ENCODE measurements at regions not wholly inside any gene's neighbourhood (a gene's known extent, or its start where the extent isn't known, plus 50 kb on each side); places are given as distances from the start of the nearest gene placed in this dataset.

DNA sequence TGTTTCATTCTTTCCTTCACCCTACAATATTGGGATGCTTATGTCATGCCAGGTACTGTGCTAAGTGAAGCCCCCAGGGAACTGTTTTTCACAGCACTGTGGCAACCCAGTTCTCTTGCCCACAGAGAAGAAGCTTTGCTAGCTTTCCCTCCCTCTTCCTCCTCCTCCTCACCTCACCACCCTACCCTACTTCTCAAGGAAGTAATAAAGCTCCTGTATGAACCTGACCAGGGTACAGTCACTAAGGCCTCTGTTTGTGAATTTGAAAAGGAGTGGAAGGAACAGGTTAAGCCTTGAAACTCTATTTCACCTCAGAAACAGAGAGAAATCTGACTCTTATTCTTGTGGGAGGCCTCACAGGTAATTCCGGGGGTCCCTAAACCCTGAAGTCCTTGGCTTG is 219.4 kb upstream of the RADX start:
- H3K9ac ChIP-seq (ENCODE audit: insufficient read depth, low read length): no peak overlapping the region
- no peaks in the 10 kb centered on the region for H3K27me3 ChIP-seq (ENCODE audit: control insufficient read depth, insufficient read depth, low read length)
- no peak overlapping the region for H3K4me2 ChIP-seq (ENCODE audit: extremely low read depth, insufficient read depth, low read length)
- DNase-seq (ENCODE audit: low read depth in 2 of 2): no peak
- no peaks in the 10 kb centered on the region for H3K9me3 ChIP-seq (ENCODE audit: control insufficient read depth, insufficient read depth, low read depth, low read length)
- no peak overlapping the region for H3K27ac ChIP-seq (ENCODE audit: insufficient read depth, low read length)
- no peaks in the 10 kb centered on the region for H3K4me1 ChIP-seq (ENCODE audit: control insufficient read depth, extremely low read depth, insufficient read depth, low read length)
- H4K20me1 ChIP-seq (ENCODE audit: control insufficient read depth, extremely low read depth, insufficient read depth, low read length): no peaks in the 10 kb centered on the region
- no peaks in the 10 kb centered on the region for H3K36me3 ChIP-seq (ENCODE audit: control insufficient read depth, insufficient read depth, low read length)
- H3K79me2 ChIP-seq (ENCODE audit: control insufficient read depth, insufficient read depth, low read length): no peaks in the 10 kb centered on the region
- TF ChIP-seq, protein P1, sequence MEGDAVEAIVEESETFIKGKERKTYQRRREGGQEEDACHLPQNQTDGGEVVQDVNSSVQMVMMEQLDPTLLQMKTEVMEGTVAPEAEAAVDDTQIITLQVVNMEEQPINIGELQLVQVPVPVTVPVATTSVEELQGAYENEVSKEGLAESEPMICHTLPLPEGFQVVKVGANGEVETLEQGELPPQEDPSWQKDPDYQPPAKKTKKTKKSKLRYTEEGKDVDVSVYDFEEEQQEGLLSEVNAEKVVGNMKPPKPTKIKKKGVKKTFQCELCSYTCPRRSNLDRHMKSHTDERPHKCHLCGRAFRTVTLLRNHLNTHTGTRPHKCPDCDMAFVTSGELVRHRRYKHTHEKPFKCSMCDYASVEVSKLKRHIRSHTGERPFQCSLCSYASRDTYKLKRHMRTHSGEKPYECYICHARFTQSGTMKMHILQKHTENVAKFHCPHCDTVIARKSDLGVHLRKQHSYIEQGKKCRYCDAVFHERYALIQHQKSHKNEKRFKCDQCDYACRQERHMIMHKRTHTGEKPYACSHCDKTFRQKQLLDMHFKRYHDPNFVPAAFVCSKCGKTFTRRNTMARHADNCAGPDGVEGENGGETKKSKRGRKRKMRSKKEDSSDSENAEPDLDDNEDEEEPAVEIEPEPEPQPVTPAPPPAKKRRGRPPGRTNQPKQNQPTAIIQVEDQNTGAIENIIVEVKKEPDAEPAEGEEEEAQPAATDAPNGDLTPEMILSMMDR (conservative IDR thresholded peaks at IDR 0.05 in 1 of 2, IDR thresholded peaks at IDR 0.05 in 1 of 2; ENCODE audit: low read depth in 1 of 2, low read length in 2 of 2): no peak
- no peak for TF ChIP-seq EZH2 (IDR thresholded peaks at IDR 0.05; ENCODE audit: low read length, missing control alignments)
- H2AFZ ChIP-seq (ENCODE audit: low read length): no peak overlapping the region
- no peak overlapping the region for H3K4me3 ChIP-seq (replicated peaks in 1 of 4; ENCODE audit: control extremely low read depth in 1 of 4, insufficient read depth in 1 of 4, low read depth in 3 of 4, low read length in 4 of 4)

DNA sequence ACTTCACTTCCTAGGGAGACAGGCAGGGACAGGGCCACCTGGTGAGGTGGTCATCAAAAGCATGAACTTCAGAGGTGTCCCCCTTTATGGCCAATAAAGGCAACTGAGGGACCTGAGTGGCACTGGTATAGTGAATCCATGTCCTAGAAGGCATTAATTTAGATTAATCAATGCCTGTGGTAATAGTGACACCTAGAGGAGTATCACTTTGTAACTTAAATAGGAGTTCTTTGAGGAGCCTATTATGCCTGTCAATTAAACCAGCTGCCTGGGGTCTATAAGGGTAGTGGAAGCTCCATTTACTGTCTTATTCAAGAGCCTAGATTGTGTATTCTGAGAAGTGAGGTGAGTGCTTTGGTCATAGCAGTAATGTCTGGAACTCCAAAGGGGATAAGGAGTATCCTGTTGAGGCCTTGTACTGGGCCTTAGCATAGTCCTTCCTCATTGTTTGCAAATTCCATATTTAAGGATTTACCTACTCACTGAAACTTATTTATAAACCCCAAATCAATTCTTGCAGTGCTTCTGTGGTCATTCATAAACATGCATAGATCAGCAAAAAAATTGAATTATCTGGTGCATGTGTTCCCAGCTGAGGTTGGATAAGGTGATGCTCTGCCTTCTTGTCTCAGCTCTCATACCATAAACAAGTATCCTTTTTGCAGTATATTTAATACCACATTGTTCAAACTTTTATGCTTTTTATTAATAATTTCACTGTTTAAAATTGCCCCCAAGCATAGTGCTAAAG is 213.8 kb upstream of the RADX start:
- H2AFZ ChIP-seq (ENCODE audit: low read length): no peak overlapping the region
- H3K36me3 ChIP-seq (ENCODE audit: control insufficient read depth, insufficient read depth, low read length): no peaks in the 10 kb centered on the region
- no peaks in the 10 kb centered on the region for H3K9me3 ChIP-seq (ENCODE audit: control insufficient read depth, insufficient read depth, low read depth, low read length)
- no peaks in the 10 kb centered on the region for H3K27me3 ChIP-seq (ENCODE audit: control insufficient read depth, insufficient read depth, low read length)
- H3K27ac ChIP-seq (ENCODE audit: insufficient read depth, low read length): no peak overlapping the region
- H3K4me3 ChIP-seq (replicated peaks in 1 of 4; ENCODE audit: control extremely low read depth in 1 of 4, insufficient read depth in 1 of 4, low read depth in 3 of 4, low read length in 4 of 4): no peak overlapping the region
- no peak overlapping the region for H3K4me2 ChIP-seq (ENCODE audit: extremely low read depth, insufficient read depth, low read length)
- H4K20me1 ChIP-seq (ENCODE audit: control insufficient read depth, extremely low read depth, insufficient read depth, low read length): no peaks in the 10 kb centered on the region
- no peaks in the 10 kb centered on the region for H3K79me2 ChIP-seq (ENCODE audit: control insufficient read depth, insufficient read depth, low read length)
- H3K9ac ChIP-seq (ENCODE audit: insufficient read depth, low read length): no peak overlapping the region
- TF ChIP-seq, protein P1 (conservative IDR thresholded peaks at IDR 0.05 in 1 of 2, IDR thresholded peaks at IDR 0.05 in 1 of 2; ENCODE audit: low read depth in 1 of 2, low read length in 2 of 2): no peak
- no peak for TF ChIP-seq EZH2 (IDR thresholded peaks at IDR 0.05; ENCODE audit: low read length, missing control alignments)
- no peak for DNase-seq (ENCODE audit: low read depth in 2 of 2)
- no peaks in the 10 kb centered on the region for H3K4me1 ChIP-seq (ENCODE audit: control insufficient read depth, extremely low read depth, insufficient read depth, low read length)

DNA sequence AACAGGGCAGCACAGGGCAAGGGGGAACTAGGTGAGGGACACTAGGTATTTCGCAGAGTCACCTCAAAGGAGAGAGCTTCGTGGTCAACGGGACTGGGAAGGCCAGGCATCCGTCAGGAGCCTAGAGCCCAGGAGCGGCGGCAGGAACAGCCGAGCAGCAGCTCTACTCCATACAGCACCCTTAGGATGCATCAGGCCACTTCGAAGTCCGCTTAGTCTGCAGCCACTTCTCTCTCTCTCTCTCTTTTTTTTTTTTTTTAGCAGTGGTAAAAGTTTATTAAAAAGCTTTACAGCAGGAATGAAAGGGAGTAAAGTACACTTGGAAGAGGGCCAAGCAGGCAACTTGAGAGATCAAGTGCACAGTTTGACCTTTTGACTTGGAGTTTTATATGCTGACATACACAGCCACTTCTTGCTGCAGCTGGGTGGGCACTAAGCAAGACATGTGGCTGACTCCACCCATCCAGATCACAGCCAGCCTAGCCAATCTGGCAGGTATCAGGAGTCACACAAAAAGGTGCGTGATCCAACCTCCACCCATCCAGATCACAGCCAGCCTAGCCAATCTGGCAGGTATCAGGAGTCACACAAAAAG is 209.7 kb upstream of the RADX start:
- Histone ChIP-seq H3K9me3 (ENCODE audit: control insufficient read depth, insufficient read depth, low read depth, low read length) (no peaks in the 10 kb centered on the region), H3K4me1 (ENCODE audit: control insufficient read depth, extremely low read depth, insufficient read depth, low read length) (no peaks in the 10 kb centered on the region), H3K36me3 (ENCODE audit: control insufficient read depth, insufficient read depth, low read length) (no peaks in the 10 kb centered on the region), H3K27ac (ENCODE audit: insufficient read depth, low read length) (no peak overlapping the region), H3K4me3 (replicated peaks in 1 of 4; ENCODE audit: control extremely low read depth in 1 of 4, insufficient read depth in 1 of 4, low read depth in 3 of 4, low read length in 4 of 4) (no peak overlapping the region), H3K4me2 (ENCODE audit: extremely low read depth, insufficient read depth, low read length) (no peak overlapping the region), H2AFZ (ENCODE audit: low read length) (no peak overlapping the region), H4K20me1 (ENCODE audit: control insufficient read depth, extremely low read depth, insufficient read depth, low read length) (no peaks in the 10 kb centered on the region), H3K9ac (ENCODE audit: insufficient read depth, low read length) (no peak overlapping the region), H3K27me3 (ENCODE audit: control insufficient read depth, insufficient read depth, low read length) (no peaks in the 10 kb centered on the region), H3K79me2 (ENCODE audit: control insufficient read depth, insufficient read depth, low read length) (no peaks in the 10 kb centered on the region)
- no peak for DNase-seq (ENCODE audit: low read depth in 2 of 2)
- TF ChIP-seq, protein P1 (conservative IDR thresholded peaks at IDR 0.05 in 1 of 2, IDR thresholded peaks at IDR 0.05 in 1 of 2; ENCODE audit: low read depth in 1 of 2, low read length in 2 of 2): no peak
- TF ChIP-seq EZH2 (IDR thresholded peaks at IDR 0.05; ENCODE audit: low read length, missing control alignments): no peak

All from fibroblast of lung (primary cell).